GM13977 (cell line): ENCODE measurements at regions not wholly inside any gene's neighbourhood (a gene's known extent, or its start where the extent isn't known, plus 50 kb on each side); places are given as distances from the start of the nearest gene placed in this dataset.

ENCODE experiments used
- DNase-seq: peaks from one replicate; pipeline ENCODE4 v3.0.0; 2012; ENCODE audit warnings: low spot score
- CTCF ChIP-seq: IDR thresholded peaks from 2 replicates; pipeline ENCODE4 v1.5.1; 2012; ENCODE audit warnings: mild to moderate bottlenecking, control low read depth; ENCODE audit not compliant: insufficient read depth; ENCODE audit errors: extremely low read depth, missing control alignments
- in situ Hi-C: fragments of 300-500 bp; cut with MboI; formaldehyde crosslinking; loops from one replicate; pipeline ENCODE4 v1.12.0; 2022; ENCODE audit warnings: low sequenced_read_pairs, low pct_unique_long_range_greater_than_20kb, mixed read lengths, inconsistent platforms; ENCODE audit not compliant: unreplicated experiment

GRCh38 chr14:37787879-37788494 is 192.6 kb downstream of the TTC6 start:
- no peak for DNase-seq
- no peak for TF ChIP-seq CTCF
- in situ Hi-C loops = no loop called here

GRCh38 chr14:37791384-37792036 is 196.1 kb downstream of the TTC6 start:
- in situ Hi-C loops = no loop called here
- TF ChIP-seq CTCF = no peak
- DNase-seq = no peak

DNA sequence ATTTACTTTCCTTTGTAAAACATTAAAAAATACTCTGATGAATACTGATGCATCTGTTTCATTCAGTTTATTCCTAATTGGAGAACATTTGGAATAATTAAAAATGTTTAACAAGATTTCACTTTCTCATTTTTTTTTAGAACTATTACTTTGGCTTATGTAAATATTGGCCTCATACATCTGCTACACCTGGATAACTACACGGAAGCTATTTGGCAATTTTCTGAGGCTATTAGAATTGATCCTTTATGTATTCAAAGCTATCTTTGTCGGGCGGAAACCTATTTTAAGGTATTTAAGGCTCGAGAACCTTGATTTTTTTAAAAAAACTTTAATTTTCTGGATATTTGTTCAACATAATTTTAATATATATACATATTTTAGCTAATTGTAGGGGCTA is 196.7 kb downstream of the TTC6 start:
- in situ Hi-C loops = no loop called here
- TF ChIP-seq CTCF = no peak
- DNase-seq = no peak

DNA sequence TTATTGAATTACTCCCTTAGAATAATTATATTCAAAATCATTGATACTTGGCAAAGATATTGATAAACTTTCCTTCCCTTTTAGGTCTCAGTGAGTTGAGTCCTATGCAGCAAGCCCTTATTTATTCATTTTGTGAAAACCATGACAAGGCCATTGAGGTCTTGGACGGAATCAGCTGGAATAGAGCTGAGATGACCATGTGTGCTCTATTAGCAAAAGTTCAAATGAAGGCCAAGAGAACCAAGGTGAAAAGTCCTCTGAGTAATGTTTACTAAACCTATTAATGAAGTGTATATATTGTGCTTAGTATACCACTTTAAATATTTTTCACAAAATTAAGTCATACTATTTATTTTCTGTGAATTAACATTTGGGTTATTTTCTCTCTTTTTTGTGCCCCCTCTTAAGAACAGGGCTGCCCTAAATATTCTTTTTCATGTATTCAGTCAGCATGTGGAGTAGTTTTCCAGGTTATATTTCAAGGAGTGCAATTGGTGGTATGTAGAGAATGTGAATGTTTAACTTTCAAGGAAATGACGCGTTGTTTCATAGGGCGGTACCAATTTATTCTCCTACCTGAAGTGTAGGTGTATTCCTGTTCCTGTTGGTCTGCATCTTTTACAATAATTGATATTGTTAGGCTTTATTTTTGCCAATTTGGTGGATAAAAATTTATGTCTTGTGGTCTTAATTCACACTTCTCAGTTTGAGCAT is 201.4 kb downstream of the TTC6 start:
- no peak for DNase-seq
- in situ Hi-C loops = no loop called here
- TF ChIP-seq CTCF = no peak

- TF ChIP-seq CTCF = no peak
- no peak for DNase-seq
- in situ Hi-C loops = no loop called here
Measured at GRCh38 chr14:37797675-37798074, 202.2 kb downstream of the TTC6 start.

GRCh38 chr14:37807722-37808121 is 212.3 kb downstream of the TTC6 start:
- in situ Hi-C loops = no loop called here
- DNase-seq = no peak
- TF ChIP-seq CTCF = no peak
